OCI-LY7 (cell line): ENCODE measurements at regions not wholly inside any gene's neighbourhood (a gene's known extent, or its start where the extent isn't known, plus 50 kb on each side); places are given as distances from the start of the nearest gene placed in this dataset.

ENCODE experiments used
- CTCF ChIP-seq: fragments of 200-600 bp; sonication (generic); conservative IDR thresholded peaks from 2 replicates; pipeline ENCODE4 v1.5.1; 2014; ENCODE audit warnings: mild to moderate bottlenecking, antibody characterized with exemption, low read length, moderate library complexity, mixed read lengths
- EZH2phosphoT487 ChIP-seq: fragments of 200-600 bp; sonication (generic); IDR thresholded peaks from 2 replicates; pipeline ENCODE4 v1.6.1; 2018; ENCODE audit warnings: low read depth, borderline replicate concordance, mild to moderate bottlenecking, mixed run types, antibody characterized with exemption, low read length, moderate library complexity, mixed read lengths

- TF ChIP-seq EZH2phosphoT487 (no peak), CTCF (no peak)
Measured at GRCh38 chr2:126306539-126306938, 349.4 kb upstream of the GYPC start.
